SK-N-SH treated with all-trans-retinoic acid at 6 μM for 48 hours (cell line): ENCODE measurements at regions not wholly inside any gene's neighbourhood (a gene's known extent, or its start where the extent isn't known, plus 50 kb on each side); places are given as distances from the start of the nearest gene placed in this dataset.

Experiments
- ATAC-seq: fragments of 200-7000 bp; cut with Tn5 transposase; 3 replicates; pipeline ENCODE4 v1.9.1; 2020; ENCODE audit warnings: mild to moderate bottlenecking, moderate library complexity
- ARNTL ChIP-seq: fragments of 450-650 bp; formaldehyde crosslinking; IDR thresholded peaks from 2 replicates; pipeline ENCODE4 v1.5.0; 2020; ENCODE audit warnings: low read depth, mild to moderate bottlenecking, moderate library complexity, borderline replicate concordance
- BACH2 ChIP-seq: fragments of 250-450 bp; sonication (Bioruptor Pico); IDR thresholded peaks from 2 replicates; pipeline ENCODE4 v1.9.0; 2021; ENCODE audit warnings: mild to moderate bottlenecking, borderline replicate concordance
- CREB5 ChIP-seq: fragments of 250-450 bp; sonication (Bioruptor Pico); IDR thresholded peaks from 2 replicates; pipeline ENCODE4 v1.5.1; 2020; ENCODE audit warnings: low read depth, mild to moderate bottlenecking, moderate library complexity
- CSRNP3 ChIP-seq: fragments of 250-450 bp; sonication (Bioruptor Pico); IDR thresholded peaks from 2 replicates; pipeline ENCODE4 v1.5.1; 2021; ENCODE audit warnings: mild to moderate bottlenecking, moderate library complexity
- GLIS3 ChIP-seq: fragments of 250-450 bp; sonication (Bioruptor Pico); IDR thresholded peaks from 2 replicates; pipeline ENCODE4 v1.5.0; 2020; ENCODE audit warnings: mild to moderate bottlenecking, moderate library complexity
- OSR1 ChIP-seq: fragments of 250-450 bp; sonication (Bioruptor Pico); IDR thresholded peaks from 2 replicates; pipeline ENCODE4 v1.8.0; 2022; ENCODE audit warnings: moderate library complexity, mild to moderate bottlenecking, inconsistent platforms
- PATZ1 ChIP-seq: fragments of 250-450 bp; sonication (Bioruptor Pico); IDR thresholded peaks from 2 replicates; pipeline ENCODE4 v1.8.0; 2020; ENCODE audit warnings: mild to moderate bottlenecking, moderate library complexity, borderline replicate concordance
- POU6F1 ChIP-seq: fragments of 250-450 bp; sonication (Bioruptor Pico); IDR thresholded peaks from 2 replicates; pipeline ENCODE4 v1.8.0; 2021; ENCODE audit warnings: low read depth, mild to moderate bottlenecking, moderate library complexity, borderline replicate concordance
- PPARA ChIP-seq: fragments of 250-450 bp; sonication (Bioruptor Pico); IDR thresholded peaks from 2 replicates; pipeline ENCODE4 v1.5.0; 2020; ENCODE audit warnings: mild to moderate bottlenecking, borderline replicate concordance
- RARB ChIP-seq: fragments of 250-450 bp; sonication (Bioruptor Pico); IDR thresholded peaks from 2 replicates; pipeline ENCODE4 v1.8.0; 2021; ENCODE audit warnings: mild to moderate bottlenecking, moderate library complexity
- SNAI2 ChIP-seq: fragments of 250-450 bp; sonication (Bioruptor Pico); IDR thresholded peaks from 2 replicates; pipeline ENCODE4 v1.5.0; 2020; ENCODE audit warnings: mild to moderate bottlenecking, moderate library complexity
- TCF4 ChIP-seq: fragments of 250-450 bp; sonication (Bioruptor Pico); IDR thresholded peaks from 2 replicates; pipeline ENCODE4 v1.8.0; 2021; ENCODE audit warnings: mild to moderate bottlenecking, moderate library complexity, borderline replicate concordance
- TOX ChIP-seq: fragments of 250-450 bp; sonication (Bioruptor Pico); IDR thresholded peaks from 2 replicates; pipeline ENCODE4 v1.8.0; 2021; ENCODE audit warnings: mild to moderate bottlenecking, moderate library complexity, borderline replicate concordance
- TSHZ2 ChIP-seq: fragments of 250-450 bp; sonication (Bioruptor Pico); IDR thresholded peaks from 2 replicates; pipeline ENCODE4 v1.5.0; 2020; ENCODE audit warnings: mild to moderate bottlenecking, moderate library complexity
- ZC3H10 ChIP-seq: fragments of 250-450 bp; sonication (Bioruptor Pico); IDR thresholded peaks from 2 replicates; pipeline ENCODE4 v1.5.1; 2021; ENCODE audit warnings: mild to moderate bottlenecking, moderate library complexity
- ZFP3 ChIP-seq: fragments of 250-450 bp; sonication (Bioruptor Pico); IDR thresholded peaks from 2 replicates; pipeline ENCODE4 v1.5.0; 2020; ENCODE audit warnings: mild to moderate bottlenecking, moderate library complexity
- ZFP30 ChIP-seq: fragments of 450-650 bp; formaldehyde crosslinking; IDR thresholded peaks from 2 replicates; pipeline ENCODE4 v1.5.0; 2022; ENCODE audit warnings: mild to moderate bottlenecking, moderate library complexity
- ZNF565 ChIP-seq: fragments of 450-650 bp; formaldehyde crosslinking; conservative IDR thresholded peaks from 2 replicates; pipeline ENCODE4 v1.5.0; 2020; ENCODE audit warnings: low read depth, mild to moderate bottlenecking, moderate library complexity
- ZNF70 ChIP-seq: fragments of 450-650 bp; formaldehyde crosslinking; IDR thresholded peaks from 2 replicates; pipeline ENCODE4 v1.5.0; 2020; ENCODE audit warnings: mild to moderate bottlenecking, moderate library complexity
- ZNF8 ChIP-seq: fragments of 450-650 bp; formaldehyde crosslinking; IDR thresholded peaks from 2 replicates; pipeline ENCODE4 v1.5.0; 2020; ENCODE audit warnings: mild to moderate bottlenecking, moderate library complexity

GRCh38 chr7:156109076-156109475 lies 296.8 kb upstream of the SHH start:
- ATAC-seq: no peak
- TF ChIP-seq GLIS3 (no peak), ZFP3 (CRISPR knock-in tag) (no peak)

DNA sequence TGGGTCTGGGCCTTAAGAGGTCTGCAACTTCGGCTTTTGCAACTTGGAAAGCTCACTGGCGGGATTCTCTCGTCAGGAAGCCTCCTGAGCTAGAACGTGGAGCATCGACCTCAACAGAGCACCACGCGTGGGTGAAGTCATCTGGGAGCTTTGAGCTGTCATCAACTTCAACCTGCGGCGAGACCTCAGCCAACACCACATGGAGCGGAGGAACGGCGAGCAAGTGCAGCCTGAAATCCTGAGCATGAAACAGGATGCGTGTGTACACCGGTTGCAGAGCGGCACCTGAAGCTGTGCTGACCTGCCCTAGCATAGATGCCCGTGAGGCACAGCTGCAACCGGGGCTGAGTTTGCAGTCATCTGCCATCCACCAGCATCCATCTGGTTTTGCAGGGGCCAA lies 295.7 kb upstream of the SHH start:
- TF ChIP-seq ZNF70 (CRISPR knock-in tag) (no peak), ZFP30 (CRISPR knock-in tag) (no peak), CSRNP3 (CRISPR knock-in tag) (no peak), ZNF8 (CRISPR knock-in tag) (no peak), ZFP3 (CRISPR knock-in tag) (no peak), BACH2 (CRISPR knock-in tag) (no peak), TOX (CRISPR knock-in tag) (no peak), ZNF565 (CRISPR knock-in tag) (no peak), TCF4 (CRISPR knock-in tag) (no peak), OSR1 (CRISPR knock-in tag) (no peak), PPARA (CRISPR knock-in tag) (no peak), SNAI2 (CRISPR knock-in tag) (no peak)
- ATAC-seq: no peak

DNA sequence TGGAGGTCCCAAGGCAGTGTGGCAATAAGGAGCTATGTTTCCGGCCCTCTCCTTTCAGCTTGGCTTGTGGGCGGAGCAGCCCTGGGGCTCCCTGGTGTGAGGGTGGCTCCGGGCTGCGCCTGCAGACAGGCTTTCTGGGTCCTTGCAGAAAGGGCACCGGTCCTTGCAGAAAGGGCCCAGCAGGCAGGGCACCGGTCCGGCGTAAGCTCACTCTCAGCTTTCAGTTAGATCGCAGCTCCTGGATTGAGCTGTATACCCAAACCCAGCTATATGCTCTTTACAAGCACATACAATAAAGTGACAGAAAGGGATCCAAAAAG lies 293.8 kb upstream of the SHH start:
- ATAC-seq: no peak
- TF ChIP-seq GLIS3: no peak
- no peak for TF ChIP-seq ZFP30 (CRISPR knock-in tag)
- no peak for TF ChIP-seq POU6F1 (CRISPR knock-in tag)
- TF ChIP-seq ZNF565 (CRISPR knock-in tag): no peak
- TF ChIP-seq ZNF8 (CRISPR knock-in tag): no peak
- TF ChIP-seq ARNTL: no peak
- TF ChIP-seq PATZ1 (CRISPR knock-in tag): no peak
- TF ChIP-seq CREB5 (CRISPR knock-in tag): no peak

- TF ChIP-seq TCF4 (CRISPR knock-in tag) (no peak), ZNF8 (CRISPR knock-in tag) (no peak), PATZ1 (CRISPR knock-in tag) (no peak), ZC3H10 (CRISPR knock-in tag) (no peak), RARB (CRISPR knock-in tag) (no peak), TOX (CRISPR knock-in tag) (no peak), BACH2 (CRISPR knock-in tag) (no peak), TSHZ2 (CRISPR knock-in tag) (no peak), OSR1 (CRISPR knock-in tag) (no peak), ARNTL (no peak), CSRNP3 (CRISPR knock-in tag) (no peak)
- TF ChIP-seq, all 23 proteins: peak for 0
- no peak for ATAC-seq
Measured at GRCh38 chr7:156105337-156106106, 293.3 kb upstream of the SHH start.
